HCT116 (cell line): ENCODE measurements at regions not wholly inside any gene's neighbourhood (a gene's known extent, or its start where the extent isn't known, plus 50 kb on each side); places are given as distances from the start of the nearest gene placed in this dataset.

Source experiments
- ATAC-seq: fragments of 200-7000 bp; cut with Tn5 transposase; 2 replicates; pipeline ENCODE4 v1.9.1; 2020; ENCODE audit warnings: mild to moderate bottlenecking, moderate library complexity
- BruUV-seq: library from RNA; stranded (reverse); fragments of 400-500 nt; replicated peaks from 2 replicates; lab custom pipeline; 2021; lab: Mats Ljungman, UMichigan
- CTCF ChIA-PET: fragments of 300-600 bp; sonication (Branson Sonifier 250); formaldehyde crosslinking; loops from one replicate; lab custom pipeline; 2021; ENCODE audit warnings: antibody characterized with exemption; lab: Charles Lee
- POLR2A ChIA-PET: fragments of 300-600, 350-600 bp; sonication (Branson Sonifier 250); formaldehyde crosslinking; loops from one replicate; lab custom pipeline; 2021; ENCODE audit warnings: antibody characterized with exemption; lab: Charles Lee
- RAD21 ChIA-PET, 2 experiments: fragments of 300-600 bp; sonication (Branson Sonifier 250); formaldehyde crosslinking; loops; one replicate each; lab custom pipeline; 2023; ENCODE audit warnings: low total read pairs in 2 of 2; ENCODE audit not compliant: uncharacterized antibody in 2 of 2, unreplicated experiment in 2 of 2, low non-redundant PET in 1 of 2; lab: Charles Lee
- DNase-seq: peaks from one replicate; pipeline ENCODE4 v3.0.0-alpha.2; 2010; ENCODE audit warnings: low read depth, low spot score
- H2AFZ ChIP-seq: fragments of 200-600 bp; shearing (Covaris generic), sonication (generic); 2 replicates; pipeline ENCODE4 v1.6.1; 2017; ENCODE audit warnings: low read depth, mixed run types, mixed read lengths, antibody characterized with exemption, low read length; ENCODE audit not compliant: poor library complexity, severe bottlenecking
- H3K27ac ChIP-seq: 2 replicates; pipeline ENCODE4 v1.5.1; 2012; ENCODE audit warnings: low read depth, low read length
- H3K27me3 ChIP-seq: fragments of 200-600 bp; sonication (generic); 2 replicates; pipeline ENCODE4 v1.6.1; 2016; ENCODE audit warnings: mixed run types, low read length, mixed read lengths; ENCODE audit not compliant: insufficient read depth
- H3K36me3 ChIP-seq, 2 experiments: fragments of 200-500 bp in 1 of 2; fragments of 200-600 bp in 1 of 2; sonication (Bioruptor generic) in 1 of 2; sonication (generic) in 1 of 2; 2 replicates each; pipeline versions ENCODE4 v1.5.1 to v1.6.1; 2014 to 2016; ENCODE audit warnings: low read length in 2 of 2, inconsistent platforms in 1 of 2, mixed read lengths in 1 of 2, mixed run types in 1 of 2; ENCODE audit not compliant: insufficient read depth in 2 of 2, control insufficient read depth in 1 of 2
- H3K4me1 ChIP-seq, 2 experiments: fragments of 200-600 bp in 1 of 2; sonication (generic) in 1 of 2; 2 replicates each; pipeline versions ENCODE4 v1.5.1 to v1.6.1; 2012 to 2017; ENCODE audit warnings: low read length in 2 of 2, inconsistent platforms in 1 of 2, mild to moderate bottlenecking in 1 of 2, mixed read lengths in 1 of 2, mixed run types in 1 of 2, moderate library complexity in 1 of 2; ENCODE audit not compliant: insufficient read depth in 2 of 2, control insufficient read depth in 1 of 2
- H3K4me2 ChIP-seq: fragments of 200-600 bp; sonication (generic); 2 replicates; pipeline ENCODE4 v1.6.1; 2017; ENCODE audit warnings: mixed run types, low read length, mixed read lengths
- H3K4me3 ChIP-seq, 2 experiments: fragments of 200-600 bp in 1 of 2; sonication (generic) in 1 of 2; replicated peaks in 1 of 2; 2 replicates each; pipeline ENCODE4 v1.5.1; 2011 to 2016; ENCODE audit warnings: low read length in 2 of 2, control low read depth in 1 of 2, low read depth in 1 of 2, mild to moderate bottlenecking in 1 of 2, mixed read lengths in 1 of 2, mixed run types in 1 of 2
- H3K79me2 ChIP-seq: fragments of 200-600 bp; sonication (generic); 2 replicates; pipeline ENCODE4 v1.6.1; 2017; ENCODE audit warnings: mild to moderate bottlenecking, mixed run types, low read length, moderate library complexity, mixed read lengths; ENCODE audit not compliant: insufficient read depth
- H3K9ac ChIP-seq: fragments of 200-600 bp; sonication (generic); 2 replicates; pipeline ENCODE4 v1.6.1; 2016; ENCODE audit warnings: low read length, mixed read lengths
- H3K9me2 ChIP-seq: fragments of 200-600 bp; sonication (generic), shearing (Covaris generic); 2 replicates; pipeline ENCODE4 v1.6.1; 2017; ENCODE audit warnings: mixed run types, mild to moderate bottlenecking, moderate library complexity; ENCODE audit not compliant: insufficient read depth
- H3K9me3 ChIP-seq, 2 experiments: fragments of 200-500 bp in 1 of 2; fragments of 200-600 bp in 1 of 2; sonication (Bioruptor generic) in 1 of 2; sonication (generic) in 1 of 2; 2 replicates each; pipeline ENCODE4 v1.6.1; 2014 to 2017; ENCODE audit warnings: low read length in 2 of 2, mixed read lengths in 2 of 2, inconsistent platforms in 1 of 2, low read depth in 1 of 2, mild to moderate bottlenecking in 1 of 2, mixed run types in 1 of 2, moderate library complexity in 1 of 2; ENCODE audit not compliant: control insufficient read depth in 1 of 2, insufficient read depth in 1 of 2
- H4K20me1 ChIP-seq: fragments of 200-600 bp; sonication (generic), shearing (Covaris generic); 2 replicates; pipeline ENCODE4 v1.6.1; 2017; ENCODE audit warnings: mixed run types, mild to moderate bottlenecking, moderate library complexity; ENCODE audit not compliant: insufficient read depth
- ATF3 ChIP-seq: IDR thresholded peaks from 2 replicates; pipeline ENCODE4 v1.6.1; 2012
- CBX3 ChIP-seq: IDR thresholded peaks from 2 replicates; pipeline ENCODE4 v1.6.1; 2012; ENCODE audit warnings: low read depth
- CEBPB ChIP-seq: IDR thresholded peaks from 2 replicates; pipeline ENCODE4 v1.6.1; 2012; ENCODE audit warnings: low read depth
- EGR1 ChIP-seq: IDR thresholded peaks from 2 replicates; pipeline ENCODE4 v1.6.1; 2012; ENCODE audit warnings: low read depth
- ELF1 ChIP-seq: IDR thresholded peaks from 2 replicates; pipeline ENCODE4 v1.6.1; 2012; ENCODE audit warnings: low read depth, borderline replicate concordance
- EZH2 ChIP-seq: fragments of 200-600 bp; sonication (generic); IDR thresholded peaks from 2 replicates; pipeline ENCODE4 v1.6.1; 2017; ENCODE audit warnings: antibody characterized with exemption, mixed run types
- FOSL1 ChIP-seq: IDR thresholded peaks from 2 replicates; pipeline ENCODE4 v1.6.1; 2012; ENCODE audit warnings: low read depth
- POLR2AphosphoS5 ChIP-seq: IDR thresholded peaks from 2 replicates; pipeline ENCODE4 v1.6.1; 2011; ENCODE audit warnings: mild to moderate bottlenecking, low read depth, low read length, moderate library complexity
- SP1 ChIP-seq: IDR thresholded peaks from 2 replicates; pipeline ENCODE4 v1.6.1; 2012; ENCODE audit warnings: low read depth
- SRF ChIP-seq: IDR thresholded peaks from 2 replicates; pipeline ENCODE4 v1.6.1; 2012; ENCODE audit warnings: low read depth
- TCF7L2 ChIP-seq: IDR thresholded peaks from 2 replicates; pipeline ENCODE4 v1.7.0; 2011; ENCODE audit warnings: borderline replicate concordance, inconsistent platforms; ENCODE audit not compliant: insufficient read depth, insufficient read length; ENCODE audit errors: extremely low read depth
- YY1 ChIP-seq: IDR thresholded peaks from 2 replicates; pipeline ENCODE4 v1.6.1; 2011; ENCODE audit warnings: low read length, low read depth, moderate library complexity, mild to moderate bottlenecking; ENCODE audit not compliant: insufficient replicate concordance; ENCODE audit errors: extremely low read depth
- ZBTB33 ChIP-seq: IDR thresholded peaks from 2 replicates; pipeline ENCODE4 v1.6.1; 2011; ENCODE audit warnings: mild to moderate bottlenecking, low read length, moderate library complexity; ENCODE audit not compliant: insufficient replicate concordance; ENCODE audit errors: extremely low read depth
- ZFX ChIP-seq: fragments of 450-650 bp; IDR thresholded peaks from 2 replicates; pipeline ENCODE4 v1.6.1; 2017
- ZNF274 ChIP-seq: fragments of 200-500 bp; sonication (Bioruptor generic); IDR thresholded peaks from 2 replicates; pipeline ENCODE4 v1.6.1; 2014; ENCODE audit warnings: mild to moderate bottlenecking, low read depth, low read length, inconsistent platforms
- intact Hi-C: fragments of 100-400 bp; cut with micrococcal nuclease; formaldehyde crosslinking; loops from 2 replicates; pipeline ENCODE4 v1.10.0; 2022
- TF ChIP-seq, protein P1 (sequence below): IDR thresholded peaks from 2 replicates; pipeline ENCODE4 v1.6.1; 2012

GRCh38 chr9:13529321-13530104 lies 250.0 kb upstream of the MPDZ start:
- ATAC-seq (no peak), DNase-seq (no peak)
- RAD21 ChIA-PET = no interaction called here
- POLR2A ChIA-PET = no interaction called here
- Histone ChIP-seq H3K9me2 (no peaks in the 10 kb centered on the region), H4K20me1 (no peaks in the 10 kb centered on the region), H3K4me2 (no peak overlapping the region), H3K9me3 (no peaks in the 10 kb centered on the region; a peak in 1 of 4 replicates), H3K4me1 (no peaks in the 10 kb centered on the region), H3K9ac (no peak overlapping the region), H2AFZ (no peak overlapping the region), H3K27me3 (no peaks in the 10 kb centered on the region), H3K79me2 (no peaks in the 10 kb centered on the region), H3K27ac (no peak overlapping the region), H3K36me3 (no peaks in the 10 kb centered on the region), H3K4me3 (no peak overlapping the region)
- CTCF ChIA-PET = no interaction called here
- BruUV-seq = no TSS peak
- intact Hi-C loops = no loop called here
- TF ChIP-seq CEBPB (no peak), POLR2AphosphoS5 (no peak), ZNF274 (no peak), ZBTB33 (no peak), SP1 (no peak)

DNA sequence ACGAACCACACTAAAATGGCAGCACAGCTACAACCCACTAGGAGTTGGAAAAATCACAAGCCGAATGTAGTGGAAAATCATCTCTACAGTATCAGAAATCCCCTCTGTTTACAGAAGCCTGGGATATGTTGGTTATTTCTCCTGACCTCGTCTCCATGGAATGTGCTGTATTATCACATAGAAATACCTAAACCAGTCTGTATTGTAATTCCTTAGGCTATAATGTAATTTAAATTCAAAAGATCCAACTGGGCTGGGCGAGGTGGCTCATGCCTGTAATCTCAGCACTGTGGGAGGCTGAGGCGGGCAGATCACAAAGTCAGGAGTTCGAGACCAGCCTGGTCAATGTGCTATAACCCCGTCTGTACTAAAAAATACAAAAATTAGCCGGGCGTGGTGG lies 244.8 kb upstream of the MPDZ start:
- Histone ChIP-seq H3K9ac (no peak overlapping the region), H3K4me1 (no peaks in the 10 kb centered on the region), H3K27me3 (no peaks in the 10 kb centered on the region), H3K79me2 (no peaks in the 10 kb centered on the region), H3K36me3 (no peaks in the 10 kb centered on the region), H3K27ac (no peak overlapping the region), H3K4me2 (no peak overlapping the region), H4K20me1 (no peaks in the 10 kb centered on the region)
- CTCF ChIA-PET = no interaction called here
- POLR2A ChIA-PET = no interaction called here
- no peak for TF ChIP-seq EZH2
- no peak for TF ChIP-seq SP1
- TF ChIP-seq EGR1 = no peak
- no peak for TF ChIP-seq SRF
- TF ChIP-seq TCF7L2 = no peak
- TF ChIP-seq ELF1 = no peak
- no peak for TF ChIP-seq ZBTB33
- no peak for TF ChIP-seq POLR2AphosphoS5
- TF ChIP-seq CBX3 = no peak
- TF ChIP-seq YY1 = no peak
- no peak for TF ChIP-seq FOSL1
- TF ChIP-seq ATF3 = no peak
- no peak for TF ChIP-seq ZFX
- TF ChIP-seq, protein P1, sequence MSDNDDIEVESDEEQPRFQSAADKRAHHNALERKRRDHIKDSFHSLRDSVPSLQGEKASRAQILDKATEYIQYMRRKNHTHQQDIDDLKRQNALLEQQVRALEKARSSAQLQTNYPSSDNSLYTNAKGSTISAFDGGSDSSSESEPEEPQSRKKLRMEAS = no peak
- TF ChIP-seq, all 23 proteins: peak for 0
- ATAC-seq = no peak
- intact Hi-C loops = no loop called here
- no peak overlapping the region for H3K4me3 ChIP-seq
- BruUV-seq = no TSS peak
- no peak for DNase-seq
- H3K9me3 ChIP-seq = peaks cover 0 to 3% of the 10 kb centered on the region in 2 experiments; a peak in 1 of 4 replicates
- RAD21 ChIA-PET = no interaction called here
- no peak overlapping the region for H2AFZ ChIP-seq
- H3K9me2 ChIP-seq = no peaks in the 10 kb centered on the region
